Immature natural killer cell (primary cell): ENCODE measurements at regions not wholly inside any gene's neighbourhood (a gene's known extent, or its start where the extent isn't known, plus 50 kb on each side); places are given as distances from the start of the nearest gene placed in this dataset.

ENCODE experiments used
- DNase-seq, 3 donors: peaks; one replicate each; pipeline ENCODE4 v3.0.0; 2022; ENCODE audit warnings: mixed read lengths in 1 of 3
- H3K27ac Mint-ChIP-seq, 6 donors: one replicate each; pipeline ENCODE4 v1.8.0; 2020; ENCODE audit warnings: mixed read lengths in 6 of 6, mild to moderate bottlenecking in 5 of 6, inconsistent platforms in 4 of 6, moderate library complexity in 3 of 6
- H3K27me3 Mint-ChIP-seq, 3 donors: one replicate each; pipeline ENCODE4 v1.8.0; 2020 to 2021; ENCODE audit warnings: low read depth in 3 of 3, mild to moderate bottlenecking in 3 of 3, mixed read lengths in 3 of 3, moderate library complexity in 3 of 3, inconsistent platforms in 1 of 3
- H3K36me3 Mint-ChIP-seq, 3 donors: one replicate each; pipeline ENCODE4 v1.8.0; 2020; ENCODE audit warnings: mixed read lengths in 3 of 3, inconsistent platforms in 2 of 3, mild to moderate bottlenecking in 2 of 3
- H3K4me1 Mint-ChIP-seq, 2 donors: one replicate each; pipeline ENCODE4 v1.8.0; 2020; ENCODE audit warnings: inconsistent platforms in 2 of 2, mild to moderate bottlenecking in 2 of 2, mixed read lengths in 2 of 2, moderate library complexity in 1 of 2
- H3K4me3 Mint-ChIP-seq, 5 donors: one replicate each; pipeline ENCODE4 v1.8.0; 2020; ENCODE audit warnings: mild to moderate bottlenecking in 5 of 5, mixed read lengths in 5 of 5, inconsistent platforms in 3 of 5, moderate library complexity in 3 of 5
- H3K9me3 Mint-ChIP-seq, 6 donors: one replicate each; pipeline ENCODE4 v1.8.0; 2020; ENCODE audit warnings: mild to moderate bottlenecking in 6 of 6, mixed read lengths in 6 of 6, inconsistent platforms in 4 of 6, moderate library complexity in 3 of 6

- peaks cover 0 to 4% (median 0%) of the 10 kb centered on the region in 6 donors for H3K9me3 Mint-ChIP-seq
- no peaks in the 10 kb centered on the region for H3K4me1 Mint-ChIP-seq
- peaks cover 0 to 3% (median 1%) of the 10 kb centered on the region in 3 donors for H3K27me3 Mint-ChIP-seq
- no peak for DNase-seq
- no peak overlapping the region for H3K4me3 Mint-ChIP-seq
- no peak overlapping the region for H3K27ac Mint-ChIP-seq
- no peaks in the 10 kb centered on the region for H3K36me3 Mint-ChIP-seq
Observed at GRCh38 chr3:144052275-144052674, 80.7 kb downstream of the DIPK2A start.

- Mint-ChIP-seq H3K4me1 (no peaks in the 10 kb centered on the region), H3K27me3 (peaks cover 0 to 3% (median under 1%) of the 10 kb centered on the region in 3 donors), H3K27ac (no peak overlapping the region), H3K9me3 (peaks cover 0 to 4% (median 0%) of the 10 kb centered on the region in 6 donors), H3K36me3 (no peaks in the 10 kb centered on the region), H3K4me3 (no peak overlapping the region)
- DNase-seq, result no peak
Observed at GRCh38 chr3:144053121-144053520, 81.5 kb downstream of the DIPK2A start.

- H3K9me3 Mint-ChIP-seq, result peaks cover 0 to 2% (median 0%) of the 10 kb centered on the region in 6 donors
- no peak overlapping the region for H3K4me3 Mint-ChIP-seq
- peaks cover 0 to 1% (median 0%) of the 10 kb centered on the region in 3 donors for H3K27me3 Mint-ChIP-seq
- H3K4me1 Mint-ChIP-seq, result no peaks in the 10 kb centered on the region
- no peak for DNase-seq
- no peak overlapping the region for H3K27ac Mint-ChIP-seq
- H3K36me3 Mint-ChIP-seq, result no peaks in the 10 kb centered on the region
Observed at GRCh38 chr3:144054766-144055165, 83.1 kb downstream of the DIPK2A start.

GRCh38 chr3:144055604-144056003 is 84.0 kb downstream of the DIPK2A start:
- Mint-ChIP-seq H3K36me3 (no peaks in the 10 kb centered on the region), H3K4me3 (no peak overlapping the region), H3K9me3 (peaks cover 0 to 2% (median 0%) of the 10 kb centered on the region in 6 donors), H3K27me3 (peaks cover 0 to 1% (median 0%) of the 10 kb centered on the region in 3 donors), H3K4me1 (no peaks in the 10 kb centered on the region), H3K27ac (no peak overlapping the region)
- DNase-seq, result no peak

GRCh38 chr3:144058713-144059112 is 87.1 kb downstream of the DIPK2A start:
- H3K27ac Mint-ChIP-seq, result no peak overlapping the region
- DNase-seq, result no peak

GRCh38 chr3:144059481-144059880 is 87.9 kb downstream of the DIPK2A start:
- Mint-ChIP-seq H3K27ac (no peak overlapping the region), H3K9me3 (peaks cover 0 to 2% (median 0%) of the 10 kb centered on the region in 6 donors), H3K4me3 (no peak overlapping the region), H3K27me3 (peaks cover 0 to 1% (median 0%) of the 10 kb centered on the region in 3 donors), H3K4me1 (no peaks in the 10 kb centered on the region), H3K36me3 (no peaks in the 10 kb centered on the region)
- DNase-seq, result no peak

More at GRCh38 chr3:144058713-144059112, 87.1 kb downstream of the DIPK2A start:
- H3K27me3 Mint-ChIP-seq, result peaks cover 0 to 1% (median 0%) of the 10 kb centered on the region in 3 donors
- H3K4me3 Mint-ChIP-seq, result no peak overlapping the region
- no peaks in the 10 kb centered on the region for H3K4me1 Mint-ChIP-seq
- H3K9me3 Mint-ChIP-seq, result peaks cover 0 to 2% (median 0%) of the 10 kb centered on the region in 6 donors
- H3K36me3 Mint-ChIP-seq, result no peaks in the 10 kb centered on the region

GRCh38 chr3:144060881-144061280 is 89.3 kb downstream of the DIPK2A start:
- no peak overlapping the region for H3K27ac Mint-ChIP-seq
- no peaks in the 10 kb centered on the region for H3K4me1 Mint-ChIP-seq
- DNase-seq, result no peak
- H3K9me3 Mint-ChIP-seq, result peaks cover 0 to 2% (median 0%) of the 10 kb centered on the region in 6 donors
- no peaks in the 10 kb centered on the region for H3K36me3 Mint-ChIP-seq
- peaks cover 0 to 3% (median 2%) of the 10 kb centered on the region in 3 donors for H3K27me3 Mint-ChIP-seq
- H3K4me3 Mint-ChIP-seq, result no peak overlapping the region

GRCh38 chr3:144063306-144063705 is 91.7 kb downstream of the DIPK2A start:
- peaks cover 0 to 2% (median 0%) of the 10 kb centered on the region in 6 donors for H3K9me3 Mint-ChIP-seq
- no peaks in the 10 kb centered on the region for H3K36me3 Mint-ChIP-seq
- H3K27ac Mint-ChIP-seq, result no peak overlapping the region
- no peaks in the 10 kb centered on the region for H3K4me1 Mint-ChIP-seq
- DNase-seq, result no peak
- H3K4me3 Mint-ChIP-seq, result no peak overlapping the region
- peaks cover 0 to 4% (median 3%) of the 10 kb centered on the region in 3 donors for H3K27me3 Mint-ChIP-seq

GRCh38 chr3:144067059-144067458 is 95.4 kb downstream of the DIPK2A start:
- peaks cover 0 to 11% (median 4%) of the 10 kb centered on the region in 3 donors for H3K36me3 Mint-ChIP-seq
- H3K27me3 Mint-ChIP-seq, result peaks cover 0 to 4% (median 3%) of the 10 kb centered on the region in 3 donors
- H3K4me3 Mint-ChIP-seq, result no peak overlapping the region
- H3K27ac Mint-ChIP-seq, result no peak overlapping the region
- no peak for DNase-seq
- no peaks in the 10 kb centered on the region for H3K4me1 Mint-ChIP-seq
- peaks cover 6 to 20% (median 15%) of the 10 kb centered on the region in 6 donors for H3K9me3 Mint-ChIP-seq

- H3K27me3 Mint-ChIP-seq, result peaks cover 0 to 5% (median 4%) of the 10 kb centered on the region in 3 donors
- no peaks in the 10 kb centered on the region for H3K4me1 Mint-ChIP-seq
- no peak overlapping the region for H3K27ac Mint-ChIP-seq
- DNase-seq, result no peak
- no peak overlapping the region for H3K4me3 Mint-ChIP-seq
- peaks cover 11 to 35% (median 29%) of the 10 kb centered on the region in 6 donors for H3K9me3 Mint-ChIP-seq
- peaks cover 0 to 20% (median 1%) of the 10 kb centered on the region in 3 donors for H3K36me3 Mint-ChIP-seq
Observed at GRCh38 chr3:144073698-144074097, 102.1 kb downstream of the DIPK2A start.

- Mint-ChIP-seq H3K27ac (no peak overlapping the region), H3K36me3 (no peaks in the 10 kb centered on the region), H3K4me1 (no peaks in the 10 kb centered on the region), H3K27me3 (peaks cover 5 to 10% (median 10%) of the 10 kb centered on the region in 3 donors), H3K9me3 (peaks cover 0 to 4% (median 0%) of the 10 kb centered on the region in 6 donors), H3K4me3 (no peak overlapping the region)
- DNase-seq, result no peak
Observed at GRCh38 chr3:144079634-144080033, 108.0 kb downstream of the DIPK2A start.

GRCh38 chr3:144084929-144085328 is 113.3 kb downstream of the DIPK2A start:
- peaks cover 0 to 2% (median 0%) of the 10 kb centered on the region in 6 donors for H3K9me3 Mint-ChIP-seq
- no peaks in the 10 kb centered on the region for H3K4me1 Mint-ChIP-seq
- H3K27ac Mint-ChIP-seq, result no peak overlapping the region
- no peak for DNase-seq
- peaks cover 4 to 6% (median 5%) of the 10 kb centered on the region in 3 donors for H3K27me3 Mint-ChIP-seq
- H3K4me3 Mint-ChIP-seq, result no peak overlapping the region
- no peaks in the 10 kb centered on the region for H3K36me3 Mint-ChIP-seq

- no peak overlapping the region for H3K27ac Mint-ChIP-seq
- H3K4me3 Mint-ChIP-seq, result no peak overlapping the region
- no peaks in the 10 kb centered on the region for H3K4me1 Mint-ChIP-seq
- peaks cover 0 to 2% (median 0%) of the 10 kb centered on the region in 6 donors for H3K9me3 Mint-ChIP-seq
- H3K27me3 Mint-ChIP-seq, result peaks cover 4 to 6% (median 5%) of the 10 kb centered on the region in 3 donors
- no peaks in the 10 kb centered on the region for H3K36me3 Mint-ChIP-seq
- no peak for DNase-seq
Observed at GRCh38 chr3:144085964-144086363, 114.3 kb downstream of the DIPK2A start.

GRCh38 chr3:144096016-144096415 is 124.4 kb downstream of the DIPK2A start:
- Mint-ChIP-seq H3K4me1 (no peaks in the 10 kb centered on the region), H3K9me3 (no peaks in the 10 kb centered on the region), H3K4me3 (no peak overlapping the region), H3K27me3 (peaks cover 2% of the 10 kb centered on the region in 3 donors), H3K36me3 (no peaks in the 10 kb centered on the region), H3K27ac (no peak overlapping the region)
- no peak for DNase-seq

- Mint-ChIP-seq H3K9me3 (no peaks in the 10 kb centered on the region), H3K27ac (no peak overlapping the region), H3K4me1 (no peaks in the 10 kb centered on the region), H3K4me3 (no peak overlapping the region), H3K36me3 (no peaks in the 10 kb centered on the region), H3K27me3 (peaks cover 2% of the 10 kb centered on the region in 3 donors)
- DNase-seq, result no peak
Observed at GRCh38 chr3:144097163-144097562, 125.5 kb downstream of the DIPK2A start.
